ENCODE measurements at regions not wholly inside any gene's neighbourhood (a gene's known extent, or its start where the extent isn't known, plus 50 kb on each side); places are given as distances from the start of the nearest gene placed in this dataset.

- TF ChIP-seq CTCF (conservative IDR thresholded peaks at IDR 0.05; ENCODE audit: low read depth in 2 of 2), result no peak
- no peak for TF ChIP-seq EZH2phosphoT487 (IDR thresholded peaks at IDR 0.05; ENCODE audit: unreplicated experiment)
- no peak for TF ChIP-seq ETS1 (IDR thresholded peaks at IDR 0.05)
- TF ChIP-seq EZH2 (IDR thresholded peaks at IDR 0.05; ENCODE audit: low read depth, unreplicated experiment), result no peak
- no peak for TF ChIP-seq CREB1 (CRISPR knock-in tag; IDR thresholded peaks at IDR 0.05; ENCODE audit: low read depth)
- TF ChIP-seq POLR2AphosphoS5 (IDR thresholded peaks at IDR 0.05; ENCODE audit: low read depth), result no peak
- no peak for TF ChIP-seq JUNB (IDR thresholded peaks at IDR 0.05; ENCODE audit: unreplicated experiment)
- TF ChIP-seq REST (IDR thresholded peaks at IDR 0.05; ENCODE audit: unreplicated experiment), result no peak
- no peak for TF ChIP-seq NANOG (IDR thresholded peaks at IDR 0.05; ENCODE audit: borderline replicate concordance)
- TF ChIP-seq ZNF462 (CRISPR knock-in tag; IDR thresholded peaks at IDR 0.05), result no peak
Observed at GRCh38 chr2:120560330-120560729, 175.3 kb upstream of the GLI2 start.
